SK-N-SH (cell line): ENCODE measurements at regions not wholly inside any gene's neighbourhood (a gene's known extent, or its start where the extent isn't known, plus 50 kb on each side); places are given as distances from the start of the nearest gene placed in this dataset.

Experiments used
- CTCF ChIA-PET: fragments of 300-600, 350-600 bp; formaldehyde crosslinking; extraction: SDS; loops from one replicate; lab custom pipeline; 2021; lab: Yijun Ruan, JAX
- POLR2A ChIA-PET: fragments of 350-600 bp; sonication (Branson Sonifier 250); formaldehyde crosslinking; extraction: SDS; loops from one replicate; lab custom pipeline; 2020; ENCODE audit warnings: antibody characterized with exemption, inconsistent platforms; lab: Yijun Ruan, JAX
- DNase-seq: peaks from one replicate; pipeline ENCODE4 v3.0.0; 2012
- H2AFZ ChIP-seq: fragments of 200-600 bp; sonication (generic); 2 replicates; pipeline ENCODE4 v1.8.1; 2016; ENCODE audit warnings: antibody characterized with exemption, mild to moderate bottlenecking, low read depth
- H3F3A ChIP-seq: fragments of 200-600 bp; sonication (generic); replicated peaks from 2 replicates; pipeline ENCODE3; 2016; ENCODE audit warnings: antibody characterized with exemption, mild to moderate bottlenecking; ENCODE audit not compliant: insufficient read depth
- H3K27ac ChIP-seq, 2 experiments: fragments of 200-500 bp in 1 of 2; fragments of 200-600 bp in 1 of 2; sonication (Bioruptor generic) in 1 of 2; sonication (generic), shearing (Covaris generic) in 1 of 2; 2 replicates each; pipeline versions ENCODE4 v1.5.1 to v1.6.1; 2014 to 2016; ENCODE audit warnings: low read depth in 2 of 2, inconsistent platforms in 1 of 2, low read length in 1 of 2, mild to moderate bottlenecking in 1 of 2, mixed read lengths in 1 of 2
- H3K27me3 ChIP-seq: fragments of 200-600 bp; sonication (generic), shearing (Covaris generic); 2 replicates; pipeline ENCODE4 v1.6.1; 2016; ENCODE audit warnings: mixed run types; ENCODE audit not compliant: insufficient read depth
- H3K36me3 ChIP-seq, 2 experiments: fragments of 200-500 bp in 1 of 2; fragments of 200-600 bp in 1 of 2; sonication (Bioruptor generic) in 1 of 2; sonication (generic) in 1 of 2; replicated peaks in 1 of 2; 2 replicates each; pipeline versions ENCODE3 to v1.5.1; 2014 to 2016; ENCODE audit warnings: low read length in 1 of 2, mild to moderate bottlenecking in 1 of 2; ENCODE audit not compliant: insufficient read depth in 2 of 2, control insufficient read depth in 1 of 2
- H3K4me1 ChIP-seq, 2 experiments: fragments of 200-500 bp in 1 of 2; fragments of 200-600 bp in 1 of 2; sonication (Bioruptor generic) in 1 of 2; sonication (generic), shearing (Covaris generic) in 1 of 2; 2 replicates each; pipeline versions ENCODE4 v1.5.1 to v1.6.1; 2014 to 2016; ENCODE audit warnings: low read depth in 1 of 2, low read length in 1 of 2, mixed run types in 1 of 2; ENCODE audit not compliant: insufficient read depth in 2 of 2, control insufficient read depth in 1 of 2
- H3K4me2 ChIP-seq: fragments of 200-600 bp; sonication (generic), shearing (Covaris generic); 2 replicates; pipeline ENCODE4 v1.6.1; 2017; ENCODE audit warnings: mixed run types
- H3K4me3 ChIP-seq, 2 experiments: fragments of 200-500 bp in 1 of 2; fragments of 200-600 bp in 1 of 2; sonication (Bioruptor generic) in 1 of 2; sonication (generic), shearing (Covaris generic) in 1 of 2; 2 replicates each; pipeline versions ENCODE4 v1.5.1 to v1.8.1; 2014 to 2016; ENCODE audit warnings: low read depth in 2 of 2, inconsistent platforms in 1 of 2, low read length in 1 of 2, mild to moderate bottlenecking in 1 of 2, mixed read lengths in 1 of 2, moderate library complexity in 1 of 2
- H3K79me2 ChIP-seq: fragments of 200-600 bp; sonication (generic); 2 replicates; pipeline ENCODE4 v1.8.1; 2017; ENCODE audit warnings: mild to moderate bottlenecking; ENCODE audit not compliant: insufficient read depth
- H3K9ac ChIP-seq: fragments of 200-600 bp; sonication (generic); 2 replicates; pipeline ENCODE4 v1.6.1; 2017; ENCODE audit warnings: mixed run types
- H3K9me2 ChIP-seq: fragments of 200-600 bp; sonication (generic); 2 replicates; pipeline ENCODE4 v1.6.1; 2017; ENCODE audit warnings: mixed run types
- H3K9me3 ChIP-seq: fragments of 200-600 bp; sonication (generic); 2 replicates; pipeline ENCODE4 v1.6.1; 2017; ENCODE audit warnings: mixed run types, mild to moderate bottlenecking, moderate library complexity
- H4K20me1 ChIP-seq: fragments of 200-600 bp; sonication (generic); 2 replicates; pipeline ENCODE4 v1.6.1; 2017; ENCODE audit warnings: mild to moderate bottlenecking, mixed run types; ENCODE audit not compliant: insufficient read depth
- ELF1 ChIP-seq: IDR thresholded peaks from 2 replicates; pipeline ENCODE4 v1.4.0; 2012
- EP300 ChIP-seq, 2 experiments: IDR thresholded peaks; 2 replicates each; pipeline versions ENCODE4 v1.4.0 to v1.6.1; 2012; ENCODE audit warnings: borderline replicate concordance in 1 of 2, low read depth in 1 of 2, low read length in 1 of 2
- EZH2phosphoT487 ChIP-seq: fragments of 200-600 bp; sonication (generic); IDR thresholded peaks from 2 replicates; pipeline ENCODE4 v1.6.1; 2017; ENCODE audit warnings: low read depth, mixed run types, mild to moderate bottlenecking, antibody characterized with exemption, moderate library complexity, borderline replicate concordance
- FOXJ3 ChIP-seq: sonication (generic); formaldehyde crosslinking; IDR thresholded peaks from 2 replicates; pipeline ENCODE4 v1.5.1; 2020; ENCODE audit warnings: mild to moderate bottlenecking, missing genetic modification reagents
- JUND ChIP-seq: IDR thresholded peaks from 2 replicates; pipeline ENCODE4 v1.4.0; 2012
- NFIC ChIP-seq: IDR thresholded peaks from 2 replicates; pipeline ENCODE4 v1.4.0; 2012; ENCODE audit warnings: borderline replicate concordance
- NRF1 ChIP-seq: IDR thresholded peaks from 2 replicates; pipeline ENCODE4 v1.6.1; 2012; ENCODE audit warnings: low read depth, mild to moderate bottlenecking, low read length
- POLR2AphosphoS5 ChIP-seq: IDR thresholded peaks from 2 replicates; pipeline ENCODE4 v1.6.1; 2012; ENCODE audit warnings: low read depth, low read length
- REST ChIP-seq: IDR thresholded peaks from 2 replicates; pipeline ENCODE4 v1.6.1; 2012; ENCODE audit warnings: mild to moderate bottlenecking, low read depth, low read length, moderate library complexity
- RFX5 ChIP-seq: IDR thresholded peaks from 2 replicates; pipeline ENCODE4 v1.6.1; 2012; ENCODE audit warnings: mild to moderate bottlenecking, improper control_type of control experiment, low read length
- SMC3 ChIP-seq: IDR thresholded peaks from 2 replicates; pipeline ENCODE4 v1.6.1; 2012; ENCODE audit warnings: low read depth, low read length, improper control_type of control experiment
- TCF12 ChIP-seq: IDR thresholded peaks from 2 replicates; pipeline ENCODE4 v1.4.0; 2012
- YY1 ChIP-seq: IDR thresholded peaks from 2 replicates; pipeline ENCODE4 v1.4.0; 2012; ENCODE audit warnings: low read depth, mild to moderate bottlenecking
- WGBS: methylation state at CpG from one replicate; pipeline ENCODE4 v1.1.6; 2017; ENCODE audit warnings: low lambda C conversion rate; 5-methylcytosine and 5-hydroxymethylcytosine counted together
- TF ChIP-seq, protein P1 (sequence below): IDR thresholded peaks from 2 replicates; pipeline ENCODE4 v1.4.0; 2012; ENCODE audit warnings: low read depth
- TF ChIP-seq, protein P2 (sequence below): fragments of 200-600 bp; sonication (generic); IDR thresholded peaks from 2 replicates; pipeline ENCODE4 v1.6.1; 2017; ENCODE audit warnings: antibody characterized with exemption, mild to moderate bottlenecking, moderate library complexity
- TF ChIP-seq, protein P3 (sequence below): IDR thresholded peaks from 2 replicates; pipeline ENCODE4 v1.4.0; 2012; ENCODE audit warnings: low read depth, borderline replicate concordance
- TF ChIP-seq, protein P4 (sequence below): IDR thresholded peaks from 2 replicates; pipeline ENCODE4 v1.4.0; 2012; ENCODE audit warnings: low read depth, borderline replicate concordance

DNA sequence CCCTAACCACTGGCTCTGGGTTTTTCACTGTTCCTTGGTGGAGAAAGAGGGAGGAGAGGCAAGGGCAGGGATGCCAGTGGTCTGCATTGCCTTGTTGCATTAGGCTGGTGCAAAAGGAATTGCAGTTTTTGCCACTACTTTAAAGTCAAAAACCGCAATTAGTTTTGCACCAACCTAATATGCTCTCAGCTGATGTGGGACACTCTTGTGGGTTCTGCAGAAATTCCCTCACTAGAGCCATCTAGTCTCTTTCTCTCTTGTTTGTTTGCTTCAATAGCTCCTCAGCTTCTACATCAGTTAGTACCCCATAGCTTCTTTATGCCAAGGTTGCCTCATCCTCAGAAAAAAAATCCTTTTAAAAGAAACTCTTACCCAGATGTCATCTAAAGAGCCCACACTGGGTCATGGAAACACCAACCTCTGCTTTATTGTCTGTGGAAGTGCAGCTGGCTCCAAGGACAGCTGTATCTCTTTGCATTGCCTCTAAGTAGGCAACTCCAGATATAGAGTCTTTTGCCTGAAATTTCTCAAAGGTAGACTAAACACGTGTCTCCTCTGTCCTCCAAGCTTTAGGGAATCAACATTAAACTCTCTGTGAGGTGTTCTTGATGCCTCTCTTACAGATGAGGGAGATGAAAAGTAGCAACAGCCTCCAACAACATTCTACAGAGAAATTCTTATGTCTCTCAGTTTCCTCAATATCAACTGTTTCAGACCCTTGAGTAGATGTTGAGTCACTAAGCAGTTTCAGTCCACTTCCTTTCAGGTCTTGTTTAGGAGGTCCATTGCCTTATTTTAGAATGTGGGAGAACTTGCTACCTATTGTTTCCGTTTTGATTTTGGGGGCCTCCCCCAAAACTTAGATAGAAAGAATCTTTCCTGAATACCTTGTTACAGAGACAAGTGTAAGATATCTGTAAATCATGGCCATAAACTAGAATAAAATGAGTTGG, 84.9 kb upstream of the MEF2C start:
- no peaks in the 10 kb centered on the region for H3K79me2 ChIP-seq
- H4K20me1 ChIP-seq, result no peaks in the 10 kb centered on the region
- no peak overlapping the region for H3K4me3 ChIP-seq
- WGBS, result 9% methylated on average over 3 of the region's 3 CpGs
- H3K9me2 ChIP-seq, result no peaks in the 10 kb centered on the region
- H3K9me3 ChIP-seq, result no peaks in the 10 kb centered on the region
- POLR2A ChIA-PET, result no interaction called here
- no peak overlapping the region for H3K9ac ChIP-seq
- H3K4me1 ChIP-seq, result no peaks in the 10 kb centered on the region
- H3K27me3 ChIP-seq, result no peaks in the 10 kb centered on the region
- no peak overlapping the region for H2AFZ ChIP-seq
- DNase-seq, result no peak
- H3K36me3 ChIP-seq, result no peaks in the 10 kb centered on the region
- no peaks in the 10 kb centered on the region for H3F3A ChIP-seq
- CTCF ChIA-PET, result no interaction called here
- no peak overlapping the region for H3K4me2 ChIP-seq
- H3K27ac ChIP-seq, result no peak overlapping the region
- TF ChIP-seq FOXJ3 (CRISPR knock-in tag), result no peak
- no peak for TF ChIP-seq EP300 (IDR thresholded peaks at IDR 0.05; ENCODE audit: borderline replicate concordance in 1 of 2, low read depth in 1 of 2, low read length in 1 of 2)
- no peak for TF ChIP-seq TCF12
- TF ChIP-seq YY1, result no peak
- no peak for TF ChIP-seq RFX5
- no peak for TF ChIP-seq NRF1
- TF ChIP-seq POLR2AphosphoS5, result no peak
- no peak for TF ChIP-seq ELF1
- no peak for TF ChIP-seq SMC3
- TF ChIP-seq, protein P1, sequence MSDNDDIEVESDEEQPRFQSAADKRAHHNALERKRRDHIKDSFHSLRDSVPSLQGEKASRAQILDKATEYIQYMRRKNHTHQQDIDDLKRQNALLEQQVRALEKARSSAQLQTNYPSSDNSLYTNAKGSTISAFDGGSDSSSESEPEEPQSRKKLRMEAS, result no peak
- TF ChIP-seq, protein P2, sequence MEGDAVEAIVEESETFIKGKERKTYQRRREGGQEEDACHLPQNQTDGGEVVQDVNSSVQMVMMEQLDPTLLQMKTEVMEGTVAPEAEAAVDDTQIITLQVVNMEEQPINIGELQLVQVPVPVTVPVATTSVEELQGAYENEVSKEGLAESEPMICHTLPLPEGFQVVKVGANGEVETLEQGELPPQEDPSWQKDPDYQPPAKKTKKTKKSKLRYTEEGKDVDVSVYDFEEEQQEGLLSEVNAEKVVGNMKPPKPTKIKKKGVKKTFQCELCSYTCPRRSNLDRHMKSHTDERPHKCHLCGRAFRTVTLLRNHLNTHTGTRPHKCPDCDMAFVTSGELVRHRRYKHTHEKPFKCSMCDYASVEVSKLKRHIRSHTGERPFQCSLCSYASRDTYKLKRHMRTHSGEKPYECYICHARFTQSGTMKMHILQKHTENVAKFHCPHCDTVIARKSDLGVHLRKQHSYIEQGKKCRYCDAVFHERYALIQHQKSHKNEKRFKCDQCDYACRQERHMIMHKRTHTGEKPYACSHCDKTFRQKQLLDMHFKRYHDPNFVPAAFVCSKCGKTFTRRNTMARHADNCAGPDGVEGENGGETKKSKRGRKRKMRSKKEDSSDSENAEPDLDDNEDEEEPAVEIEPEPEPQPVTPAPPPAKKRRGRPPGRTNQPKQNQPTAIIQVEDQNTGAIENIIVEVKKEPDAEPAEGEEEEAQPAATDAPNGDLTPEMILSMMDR, result no peak
- TF ChIP-seq, protein P3, sequence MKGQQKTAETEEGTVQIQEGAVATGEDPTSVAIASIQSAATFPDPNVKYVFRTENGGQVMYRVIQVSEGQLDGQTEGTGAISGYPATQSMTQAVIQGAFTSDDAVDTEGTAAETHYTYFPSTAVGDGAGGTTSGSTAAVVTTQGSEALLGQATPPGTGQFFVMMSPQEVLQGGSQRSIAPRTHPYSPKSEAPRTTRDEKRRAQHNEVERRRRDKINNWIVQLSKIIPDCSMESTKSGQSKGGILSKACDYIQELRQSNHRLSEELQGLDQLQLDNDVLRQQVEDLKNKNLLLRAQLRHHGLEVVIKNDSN, result no peak

GRCh38 chr5:88964831-88965230, 81.8 kb upstream of the MEF2C start:
- 0 out of 2 replicates have a peak, but pooled peaks cover 4% of the 10 kb centered on the region for H3K9me2 ChIP-seq
- H4K20me1 ChIP-seq, result no peaks in the 10 kb centered on the region
- no peak for DNase-seq
- POLR2A ChIA-PET, result no interaction called here
- WGBS, result 37% methylated on average over 1 of the region's 1 CpG
- no peaks in the 10 kb centered on the region for H3K27me3 ChIP-seq
- no peaks in the 10 kb centered on the region for H3K36me3 ChIP-seq
- H3K9ac ChIP-seq, result no peak overlapping the region
- no peaks in the 10 kb centered on the region for H3K4me1 ChIP-seq
- no peak overlapping the region for H3K4me3 ChIP-seq
- H3K4me2 ChIP-seq, result no peak overlapping the region
- CTCF ChIA-PET, result no interaction called here
- no peaks in the 10 kb centered on the region for H3F3A ChIP-seq
- H3K27ac ChIP-seq, result no peak overlapping the region
- no peaks in the 10 kb centered on the region for H3K9me3 ChIP-seq
- H2AFZ ChIP-seq, result no peak overlapping the region
- no peaks in the 10 kb centered on the region for H3K79me2 ChIP-seq
- TF ChIP-seq JUND (no peak), NFIC (no peak), NRF1 (no peak), EP300 (IDR thresholded peaks at IDR 0.05; ENCODE audit: borderline replicate concordance in 1 of 2, low read depth in 1 of 2, low read length in 1 of 2) (no peak), FOXJ3 (CRISPR knock-in tag) (no peak), EZH2phosphoT487 (no peak), REST (no peak), RFX5 (no peak), TCF12 (no peak)
- TF ChIP-seq, protein P4, sequence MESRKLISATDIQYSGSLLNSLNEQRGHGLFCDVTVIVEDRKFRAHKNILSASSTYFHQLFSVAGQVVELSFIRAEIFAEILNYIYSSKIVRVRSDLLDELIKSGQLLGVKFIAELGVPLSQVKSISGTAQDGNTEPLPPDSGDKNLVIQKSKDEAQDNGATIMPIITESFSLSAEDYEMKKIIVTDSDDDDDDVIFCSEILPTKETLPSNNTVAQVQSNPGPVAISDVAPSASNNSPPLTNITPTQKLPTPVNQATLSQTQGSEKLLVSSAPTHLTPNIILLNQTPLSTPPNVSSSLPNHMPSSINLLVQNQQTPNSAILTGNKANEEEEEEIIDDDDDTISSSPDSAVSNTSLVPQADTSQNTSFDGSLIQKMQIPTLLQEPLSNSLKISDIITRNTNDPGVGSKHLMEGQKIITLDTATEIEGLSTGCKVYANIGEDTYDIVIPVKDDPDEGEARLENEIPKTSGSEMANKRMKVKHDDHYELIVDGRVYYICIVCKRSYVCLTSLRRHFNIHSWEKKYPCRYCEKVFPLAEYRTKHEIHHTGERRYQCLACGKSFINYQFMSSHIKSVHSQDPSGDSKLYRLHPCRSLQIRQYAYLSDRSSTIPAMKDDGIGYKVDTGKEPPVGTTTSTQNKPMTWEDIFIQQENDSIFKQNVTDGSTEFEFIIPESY, result no peak
- TF ChIP-seq, protein P1, result no peak
